ENCODE measurements at regions not wholly inside any gene's neighbourhood (a gene's known extent, or its start where the extent isn't known, plus 50 kb on each side); places are given as distances from the start of the nearest gene placed in this dataset.
"Not testable (repeated sequence)": the region's sequence is repeated elsewhere in the genome, so short reads cannot be mapped to it uniquely, and the experiment has no call there.

- ATAC-seq (no peak), DNase-seq (ENCODE audit: low spot score in 2 of 2) (no peak)
- no peak overlapping the region for H3K27ac Mint-ChIP-seq
- no peaks in the 10 kb centered on the region for H3K9me3 Mint-ChIP-seq
- H3K36me3 Mint-ChIP-seq, result no peaks in the 10 kb centered on the region
These were observed 229.8 kb upstream of the PODXL start for GRCh38 chr7:131786204-131786603.

- Mint-ChIP-seq H3K36me3 (no peaks in the 10 kb centered on the region), H3K9me3 (no peaks in the 10 kb centered on the region), H3K27ac (no peak overlapping the region)
- ATAC-seq, result no peak
- DNase-seq (ENCODE audit: low spot score in 2 of 2), result no peak
These were observed 222.2 kb upstream of the PODXL start for GRCh38 chr7:131778601-131779000.

GRCh38 chr7:131774419-131775220 is 218.2 kb upstream of the PODXL start:
- Mint-ChIP-seq H3K9me3 (peaks cover 0 to 4% of the 10 kb centered on the region in 2 donors), H3K36me3 (no peaks in the 10 kb centered on the region), H3K27ac (peak overlapping the region in 1 of 2 donors; percentile 54)
- no peak for ATAC-seq
- no peak for DNase-seq (ENCODE audit: low spot score in 2 of 2)

- no peak for ATAC-seq
- Mint-ChIP-seq H3K27ac (no peak overlapping the region), H3K9me3 (peaks cover 0 to 4% of the 10 kb centered on the region in 2 donors), H3K36me3 (no peaks in the 10 kb centered on the region)
- no peak for DNase-seq (ENCODE audit: low spot score in 2 of 2)
These were observed 217.0 kb upstream of the PODXL start for GRCh38 chr7:131773413-131773812.

GRCh38 chr7:131769241-131769640 is 212.8 kb upstream of the PODXL start:
- no peak for ATAC-seq
- Mint-ChIP-seq H3K9me3 (peaks cover 0 to 4% of the 10 kb centered on the region in 2 donors), H3K36me3 (no peaks in the 10 kb centered on the region), H3K27ac (no peak overlapping the region)
- DNase-seq (ENCODE audit: low spot score in 2 of 2), result no peak

- no peaks in the 10 kb centered on the region for H3K36me3 Mint-ChIP-seq
- no peak overlapping the region for H3K27ac Mint-ChIP-seq
- no peak for DNase-seq (ENCODE audit: low spot score in 2 of 2)
- peaks cover 0 to 4% of the 10 kb centered on the region in 2 donors for H3K9me3 Mint-ChIP-seq
- ATAC-seq, result no peak
These were observed 211.2 kb upstream of the PODXL start for GRCh38 chr7:131767591-131767990.

- no peaks in the 10 kb centered on the region for H3K36me3 Mint-ChIP-seq
- DNase-seq (ENCODE audit: low spot score in 2 of 2) (no peak), ATAC-seq (no peak)
- no peak overlapping the region for H3K27ac Mint-ChIP-seq
- no peaks in the 10 kb centered on the region for H3K9me3 Mint-ChIP-seq
These were observed 209.1 kb upstream of the PODXL start for GRCh38 chr7:131765575-131765974.

- no peak for ATAC-seq
- H3K27ac Mint-ChIP-seq, result no peak overlapping the region
- DNase-seq (ENCODE audit: low spot score in 2 of 2), result no peak
- H3K9me3 Mint-ChIP-seq, result no peaks in the 10 kb centered on the region
- no peaks in the 10 kb centered on the region for H3K36me3 Mint-ChIP-seq
These were observed 207.8 kb upstream of the PODXL start for GRCh38 chr7:131764143-131764775.

GRCh38 chr7:131762753-131763152 is 206.3 kb upstream of the PODXL start:
- no peaks in the 10 kb centered on the region for H3K9me3 Mint-ChIP-seq
- H3K27ac Mint-ChIP-seq, result no peak overlapping the region
- DNase-seq (ENCODE audit: low spot score in 2 of 2), result no peak
- H3K36me3 Mint-ChIP-seq, result no peaks in the 10 kb centered on the region
- ATAC-seq, result no peak

- ATAC-seq; H3K27ac Mint-ChIP-seq; H3K36me3 Mint-ChIP-seq; H3K9me3 Mint-ChIP-seq; DNase-seq (ENCODE audit: low spot score in 2 of 2): not testable (repeated sequence)
These were observed 199.4 kb upstream of the PODXL start for GRCh38 chr7:131755801-131756200.

GRCh38 chr7:131753620-131754222 is 197.3 kb upstream of the PODXL start:
- DNase-seq (ENCODE audit: low spot score in 2 of 2), result no peak
- Mint-ChIP-seq H3K9me3 (no peaks in the 10 kb centered on the region), H3K36me3 (no peaks in the 10 kb centered on the region), H3K27ac (no peak overlapping the region)
- no peak for ATAC-seq

GRCh38 chr7:131747658-131748232 is 191.3 kb upstream of the PODXL start:
- Mint-ChIP-seq H3K36me3 (no peaks in the 10 kb centered on the region), H3K9me3 (peaks cover 0 to 7% of the 10 kb centered on the region in 2 donors), H3K27ac (no peak overlapping the region)
- ATAC-seq, result no peak
- DNase-seq (ENCODE audit: low spot score in 2 of 2), result no peak

- Mint-ChIP-seq H3K27ac (no peak overlapping the region), H3K36me3 (no peaks in the 10 kb centered on the region), H3K9me3 (peaks cover 0 to 7% of the 10 kb centered on the region in 2 donors)
- no peak for DNase-seq (ENCODE audit: low spot score in 2 of 2)
- ATAC-seq, result no peak
These were observed 189.2 kb upstream of the PODXL start for GRCh38 chr7:131745390-131746248.

GRCh38 chr7:131741446-131741845 is 185.0 kb upstream of the PODXL start:
- ATAC-seq (no peak), DNase-seq (ENCODE audit: low spot score in 2 of 2) (no peak)
- Mint-ChIP-seq H3K9me3 (peaks cover 0 to 7% of the 10 kb centered on the region in 2 donors), H3K36me3 (no peaks in the 10 kb centered on the region), H3K27ac (no peak overlapping the region)

GRCh38 chr7:131737746-131738465 is 181.5 kb upstream of the PODXL start:
- no peaks in the 10 kb centered on the region for H3K9me3 Mint-ChIP-seq
- H3K27ac Mint-ChIP-seq, result no peak overlapping the region
- ATAC-seq, result no peak
- DNase-seq (ENCODE audit: low spot score in 2 of 2), result no peak
- H3K36me3 Mint-ChIP-seq, result no peaks in the 10 kb centered on the region

- Mint-ChIP-seq H3K36me3 (no peaks in the 10 kb centered on the region), H3K27ac (no peak overlapping the region), H3K9me3 (peaks cover 4 to 6% of the 10 kb centered on the region in 2 donors)
- no peak for DNase-seq (ENCODE audit: low spot score in 2 of 2)
- ATAC-seq, result no peak
These were observed 178.7 kb upstream of the PODXL start for GRCh38 chr7:131735101-131735500.

Measured in activated naive CD4-positive, alpha-beta T cell treated with anti-CD3 and anti-CD28 coated beads, Interleukin-2, amount 50 U/mL, for 72 hours (primary cell).